Erythroblast (primary cell): ENCODE measurements at regions not wholly inside any gene's neighbourhood (a gene's known extent, or its start where the extent isn't known, plus 50 kb on each side); places are given as distances from the start of the nearest gene placed in this dataset.
A peak's percentile ranks its signal among the peaks of the same experiment; 100 is the strongest.

ENCODE experiments used
- DNase-seq, 2 experiments: peaks; one replicate each; lab custom pipeline; 2025; lab: John Stamatoyannopoulos, UW
- GATA1 ChIP-seq: IDR thresholded peaks from 2 replicates; pipeline ENCODE4 v1.6.1; 2011; ENCODE audit warnings: low read depth, mild to moderate bottlenecking, control low read depth, low read length, moderate library complexity
- POLR2A ChIP-seq: IDR thresholded peaks from 2 replicates; pipeline ENCODE4 v1.6.1; 2011; ENCODE audit warnings: mild to moderate bottlenecking, low read length

- TF ChIP-seq POLR2A (no peak), GATA1 (no peak)
- no peak for DNase-seq
Observed at GRCh38 chr11:98180511-98180910, 840.2 kb upstream of the CNTN5 start.

- TF ChIP-seq POLR2A, result no peak
- TF ChIP-seq GATA1, result no peak
- no peak for DNase-seq
Observed at GRCh38 chr11:98180921-98181320, 839.8 kb upstream of the CNTN5 start.

GRCh38 chr11:98183034-98183433 lies 837.7 kb upstream of the CNTN5 start:
- no peak for TF ChIP-seq POLR2A
- TF ChIP-seq GATA1, result no peak
- DNase-seq, result no peak

GRCh38 chr11:98185245-98185644 lies 835.5 kb upstream of the CNTN5 start:
- DNase-seq, result no peak
- TF ChIP-seq GATA1, result no peak
- no peak for TF ChIP-seq POLR2A

- DNase-seq, result no peak
Observed at GRCh38 chr11:98194611-98195010, 826.1 kb upstream of the CNTN5 start.

GRCh38 chr11:98195300-98195699 lies 825.4 kb upstream of the CNTN5 start:
- TF ChIP-seq POLR2A (no peak), GATA1 (no peak)
- no peak for DNase-seq

More at GRCh38 chr11:98194611-98195010, 826.1 kb upstream of the CNTN5 start:
- TF ChIP-seq GATA1 (no peak), POLR2A (no peak)

- no peak for TF ChIP-seq POLR2A
- no peak for TF ChIP-seq GATA1
- DNase-seq, result no peak
Observed at GRCh38 chr11:98207086-98207485, 813.7 kb upstream of the CNTN5 start.

GRCh38 chr11:98227278-98227677 lies 793.5 kb upstream of the CNTN5 start:
- TF ChIP-seq POLR2A (no peak), GATA1 (no peak)
- DNase-seq, result no peak

GRCh38 chr11:98230678-98231077 lies 790.1 kb upstream of the CNTN5 start:
- TF ChIP-seq POLR2A (no peak), GATA1 (no peak)
- no peak for DNase-seq

GRCh38 chr11:98234698-98235097 lies 786.1 kb upstream of the CNTN5 start:
- no peak for DNase-seq
- no peak for TF ChIP-seq GATA1
- TF ChIP-seq POLR2A, result no peak

GRCh38 chr11:98243897-98244296 lies 776.9 kb upstream of the CNTN5 start:
- peak in 1 of 2 experiments; percentile 2 for DNase-seq
- TF ChIP-seq GATA1, result no peak
- no peak for TF ChIP-seq POLR2A

GRCh38 chr11:98260983-98261382 lies 759.8 kb upstream of the CNTN5 start:
- no peak for TF ChIP-seq POLR2A
- no peak for TF ChIP-seq GATA1
- DNase-seq, result peak in 1 of 2 experiments; percentile 2

- TF ChIP-seq GATA1 (no peak), POLR2A (no peak)
- no peak for DNase-seq
Observed at GRCh38 chr11:98277251-98277912, 743.4 kb upstream of the CNTN5 start.

GRCh38 chr11:98289617-98290263 lies 731.0 kb upstream of the CNTN5 start:
- TF ChIP-seq GATA1 (no peak), POLR2A (no peak)
- no peak for DNase-seq
